Choroid plexus epithelial cell (primary cell): ENCODE measurements at regions not wholly inside any gene's neighbourhood (a gene's known extent, or its start where the extent isn't known, plus 50 kb on each side); places are given as distances from the start of the nearest gene placed in this dataset.
"Not testable (repeated sequence)": the region's sequence is repeated elsewhere in the genome, so short reads cannot be mapped to it uniquely, and the experiment has no call there.

Experiments
- DNase-seq: peaks from one replicate; pipeline ENCODE4 v3.0.0-alpha.2; 2010; ENCODE audit warnings: low read depth
- H3K4me3 ChIP-seq: 2 replicates; pipeline ENCODE4 v1.5.1; 2011; ENCODE audit warnings: low read depth, mild to moderate bottlenecking, control low read depth, low read length, moderate library complexity
- TF ChIP-seq, protein P1 (sequence below): conservative IDR thresholded peaks from 2 replicates; pipeline ENCODE4 v1.5.1; 2011; ENCODE audit warnings: low read depth, mild to moderate bottlenecking, control low read depth, inconsistent platforms, low read length, moderate library complexity

DNA sequence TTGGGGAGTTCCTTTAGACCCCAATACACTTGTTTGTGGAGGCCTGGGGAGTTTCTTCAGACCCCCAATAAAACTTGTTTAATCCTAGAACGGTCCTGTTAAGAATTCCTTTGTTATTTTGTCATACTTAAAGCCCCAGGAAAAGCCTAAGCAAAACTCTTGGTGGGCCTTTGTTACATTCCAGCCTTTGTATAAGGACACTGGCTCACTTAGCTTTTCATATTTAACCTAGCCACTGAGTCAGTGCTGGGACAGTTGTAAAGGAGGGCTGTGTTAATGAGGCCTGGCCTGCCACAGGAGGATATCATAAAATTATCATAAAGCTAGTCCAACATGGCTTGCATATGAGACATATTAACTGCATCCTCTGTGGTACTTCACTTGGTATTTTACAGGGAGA, 760.1 kb downstream of the ZNF385D start:
- no peak for DNase-seq
- TF ChIP-seq, protein P1, sequence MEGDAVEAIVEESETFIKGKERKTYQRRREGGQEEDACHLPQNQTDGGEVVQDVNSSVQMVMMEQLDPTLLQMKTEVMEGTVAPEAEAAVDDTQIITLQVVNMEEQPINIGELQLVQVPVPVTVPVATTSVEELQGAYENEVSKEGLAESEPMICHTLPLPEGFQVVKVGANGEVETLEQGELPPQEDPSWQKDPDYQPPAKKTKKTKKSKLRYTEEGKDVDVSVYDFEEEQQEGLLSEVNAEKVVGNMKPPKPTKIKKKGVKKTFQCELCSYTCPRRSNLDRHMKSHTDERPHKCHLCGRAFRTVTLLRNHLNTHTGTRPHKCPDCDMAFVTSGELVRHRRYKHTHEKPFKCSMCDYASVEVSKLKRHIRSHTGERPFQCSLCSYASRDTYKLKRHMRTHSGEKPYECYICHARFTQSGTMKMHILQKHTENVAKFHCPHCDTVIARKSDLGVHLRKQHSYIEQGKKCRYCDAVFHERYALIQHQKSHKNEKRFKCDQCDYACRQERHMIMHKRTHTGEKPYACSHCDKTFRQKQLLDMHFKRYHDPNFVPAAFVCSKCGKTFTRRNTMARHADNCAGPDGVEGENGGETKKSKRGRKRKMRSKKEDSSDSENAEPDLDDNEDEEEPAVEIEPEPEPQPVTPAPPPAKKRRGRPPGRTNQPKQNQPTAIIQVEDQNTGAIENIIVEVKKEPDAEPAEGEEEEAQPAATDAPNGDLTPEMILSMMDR: no peak
- H3K4me3 ChIP-seq: no peak overlapping the region

DNA sequence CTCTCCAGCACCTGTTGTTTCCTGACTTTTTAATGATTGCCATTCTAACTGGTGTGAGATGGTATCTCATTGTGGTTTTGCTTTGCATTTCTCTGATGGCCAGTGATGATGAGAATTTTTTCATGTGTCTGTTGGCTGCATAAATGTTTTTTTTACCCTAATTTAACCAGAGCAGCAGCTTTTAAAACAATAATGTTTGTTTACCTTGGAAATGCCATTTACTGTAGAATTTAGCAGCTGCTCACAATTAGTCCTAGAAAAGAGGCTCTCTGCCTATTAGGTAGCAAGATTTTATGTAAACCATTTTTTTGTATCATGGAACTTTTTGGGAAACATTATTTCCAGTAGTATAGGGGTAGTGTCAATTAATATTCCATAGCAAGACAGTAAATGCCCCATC, 761.4 kb downstream of the ZNF385D start:
- not testable (repeated sequence) for H3K4me3 ChIP-seq, DNase-seq

DNA sequence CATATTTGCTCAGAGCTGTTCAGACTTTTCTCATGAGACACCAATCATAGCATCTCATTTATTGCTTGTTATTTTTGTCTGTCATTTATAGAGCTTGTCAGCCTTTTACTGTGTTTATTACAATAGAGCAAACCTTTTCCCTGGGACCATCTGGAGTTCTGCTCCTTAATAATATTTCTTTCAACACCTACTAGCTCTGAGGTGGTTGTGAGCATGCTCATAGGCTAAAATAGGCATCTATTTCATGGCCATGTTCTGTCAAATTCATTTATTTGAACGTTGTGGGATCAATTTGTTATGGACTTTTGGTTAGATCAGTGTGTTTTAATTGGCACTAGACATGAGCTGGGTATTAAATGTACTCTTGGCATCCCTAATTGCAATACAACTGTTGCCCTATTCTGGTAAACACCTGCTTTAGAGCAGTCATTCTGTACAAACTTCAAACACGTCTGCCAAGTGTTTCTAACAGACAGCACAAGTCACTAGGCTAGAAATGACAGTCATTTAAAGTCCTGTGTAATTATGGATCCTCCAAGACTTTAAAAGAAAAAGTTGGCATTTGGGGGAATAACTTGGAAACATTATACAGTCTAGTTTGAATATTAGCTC, 766.3 kb downstream of the ZNF385D start:
- TF ChIP-seq, protein P1: no peak
- DNase-seq: no peak
- no peak overlapping the region for H3K4me3 ChIP-seq

- no peak overlapping the region for H3K4me3 ChIP-seq
- TF ChIP-seq, protein P1: no peak
- DNase-seq: no peak
Measured at GRCh38 chr3:20975188-20975651, 775.8 kb downstream of the ZNF385D start.

DNA sequence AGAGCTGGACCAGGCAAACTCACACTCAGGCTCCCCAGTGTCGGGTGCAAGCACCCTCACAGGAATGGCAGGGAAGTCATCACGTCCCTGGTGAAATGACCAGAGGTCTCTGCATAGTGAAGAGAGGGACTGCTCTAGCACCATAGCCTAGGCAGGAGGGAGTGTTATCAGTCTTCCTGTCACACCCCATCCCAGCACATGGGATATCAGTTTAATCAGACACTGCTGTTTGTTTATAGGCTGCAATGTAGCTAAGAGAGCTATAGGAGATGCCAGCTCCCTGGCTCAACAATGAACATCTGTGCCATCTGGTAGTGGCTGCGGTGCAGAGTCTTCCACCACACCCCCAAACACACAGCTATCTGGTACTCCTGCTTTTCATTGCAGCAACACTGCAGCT, 776.6 kb downstream of the ZNF385D start:
- no peak overlapping the region for H3K4me3 ChIP-seq
- no peak for DNase-seq
- TF ChIP-seq, protein P1: no peak

GRCh38 chr3:20970807-20971206, 780.2 kb downstream of the ZNF385D start:
- not testable (repeated sequence) for H3K4me3 ChIP-seq, DNase-seq

GRCh38 chr3:20967485-20967884, 781.5 kb upstream of the SGO1 start:
- not testable (repeated sequence) for DNase-seq, H3K4me3 ChIP-seq

- TF ChIP-seq, protein P1: no peak
- no peak overlapping the region for H3K4me3 ChIP-seq
- no peak for DNase-seq
Measured at GRCh38 chr3:20958161-20958560, 772.2 kb upstream of the SGO1 start.

DNA sequence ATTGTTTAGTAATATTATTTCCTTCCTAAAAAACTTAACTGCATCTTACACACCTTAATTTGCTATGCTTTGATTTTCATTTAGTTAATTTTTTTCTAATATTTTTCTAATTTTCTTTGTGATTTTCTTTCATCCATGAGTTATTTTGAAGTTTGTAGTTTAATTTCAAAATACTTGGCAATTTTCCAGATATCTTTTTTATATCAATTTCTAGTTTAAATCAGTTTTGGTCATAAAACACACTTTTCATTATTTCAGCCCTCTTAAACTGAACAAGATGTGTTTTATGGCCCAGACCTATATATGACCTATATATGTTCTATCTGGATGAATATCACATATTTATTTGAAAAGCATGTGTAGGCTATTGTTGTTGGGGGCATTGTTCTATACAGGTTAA, 759.9 kb upstream of the SGO1 start:
- H3K4me3 ChIP-seq: no peak overlapping the region
- TF ChIP-seq, protein P1: no peak
- no peak for DNase-seq
